ENCODE measurements at regions not wholly inside any gene's neighbourhood (a gene's known extent, or its start where the extent isn't known, plus 50 kb on each side); places are given as distances from the start of the nearest gene placed in this dataset.

DNA sequence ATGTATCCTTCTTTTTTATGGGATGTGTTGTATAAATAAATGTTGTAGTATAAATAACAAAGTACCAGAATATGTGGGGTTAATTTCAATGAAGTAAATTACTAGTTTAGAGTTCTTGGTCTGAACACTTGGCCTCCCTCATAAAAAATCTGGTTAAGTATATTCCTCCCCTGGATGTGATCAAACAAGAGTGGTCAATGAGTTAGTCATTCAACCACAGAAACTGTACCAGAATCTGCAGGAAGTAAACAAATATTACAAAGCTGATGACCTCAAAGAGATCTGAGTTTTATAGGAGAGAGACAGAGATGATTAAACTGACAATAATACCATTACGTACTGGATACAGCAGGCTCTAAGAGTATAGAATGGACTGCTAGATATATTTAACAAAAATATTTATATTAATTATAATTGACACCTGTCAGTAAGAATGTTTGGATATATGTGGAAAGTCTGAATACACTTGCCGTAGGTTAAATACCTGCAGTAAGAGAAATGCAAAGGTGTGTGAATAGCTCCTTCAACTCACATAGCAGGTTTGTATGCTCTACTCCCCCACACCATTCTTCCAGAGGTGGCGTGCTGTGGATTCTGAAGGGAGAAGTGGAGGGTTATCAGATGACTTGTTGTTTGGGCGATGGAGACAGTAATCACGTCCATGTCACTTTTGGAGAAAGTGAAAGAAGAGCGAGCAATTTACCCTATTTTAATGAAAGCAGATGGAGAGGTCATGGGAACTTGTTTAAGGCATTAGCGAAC lies 108.3 kb upstream of the LRATD1 start:
- no peak for DNase-seq (ENCODE audit: low spot score)

DNA sequence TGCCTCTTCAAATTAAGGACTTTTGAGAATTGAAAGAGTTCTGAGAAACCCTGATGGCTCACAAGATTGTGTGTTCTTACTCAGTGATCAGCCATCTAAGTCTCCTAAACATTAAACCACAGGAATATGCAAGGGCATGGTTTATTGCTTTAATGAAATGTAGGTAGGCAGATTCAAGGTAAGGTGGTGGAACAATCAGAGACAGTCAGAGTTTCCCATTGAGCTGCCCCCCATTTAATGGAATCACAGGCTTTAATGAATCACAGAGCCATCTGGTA lies 107.8 kb upstream of the LRATD1 start:
- no peak overlapping the region for H3K27ac Mint-ChIP-seq (ENCODE audit: unreplicated experiment)
- no peaks in the 10 kb centered on the region for H3K4me1 Mint-ChIP-seq (ENCODE audit: unreplicated experiment)
- H3K9me3 Mint-ChIP-seq (ENCODE audit: unreplicated experiment) = no peaks in the 10 kb centered on the region
- no peak for DNase-seq (ENCODE audit: low spot score)
- no peak overlapping the region for H3K4me3 Mint-ChIP-seq (ENCODE audit: unreplicated experiment)
- H3K36me3 Mint-ChIP-seq (ENCODE audit: low read depth, unreplicated experiment) = no peaks in the 10 kb centered on the region
- no peaks in the 10 kb centered on the region for H3K27me3 Mint-ChIP-seq (ENCODE audit: unreplicated experiment)
- TF ChIP-seq, protein P1, sequence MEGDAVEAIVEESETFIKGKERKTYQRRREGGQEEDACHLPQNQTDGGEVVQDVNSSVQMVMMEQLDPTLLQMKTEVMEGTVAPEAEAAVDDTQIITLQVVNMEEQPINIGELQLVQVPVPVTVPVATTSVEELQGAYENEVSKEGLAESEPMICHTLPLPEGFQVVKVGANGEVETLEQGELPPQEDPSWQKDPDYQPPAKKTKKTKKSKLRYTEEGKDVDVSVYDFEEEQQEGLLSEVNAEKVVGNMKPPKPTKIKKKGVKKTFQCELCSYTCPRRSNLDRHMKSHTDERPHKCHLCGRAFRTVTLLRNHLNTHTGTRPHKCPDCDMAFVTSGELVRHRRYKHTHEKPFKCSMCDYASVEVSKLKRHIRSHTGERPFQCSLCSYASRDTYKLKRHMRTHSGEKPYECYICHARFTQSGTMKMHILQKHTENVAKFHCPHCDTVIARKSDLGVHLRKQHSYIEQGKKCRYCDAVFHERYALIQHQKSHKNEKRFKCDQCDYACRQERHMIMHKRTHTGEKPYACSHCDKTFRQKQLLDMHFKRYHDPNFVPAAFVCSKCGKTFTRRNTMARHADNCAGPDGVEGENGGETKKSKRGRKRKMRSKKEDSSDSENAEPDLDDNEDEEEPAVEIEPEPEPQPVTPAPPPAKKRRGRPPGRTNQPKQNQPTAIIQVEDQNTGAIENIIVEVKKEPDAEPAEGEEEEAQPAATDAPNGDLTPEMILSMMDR (IDR thresholded peaks at IDR 0.05; ENCODE audit: unreplicated experiment) = no peak

More for the DNA sequence above, 108.3 kb upstream of the LRATD1 start:
- Mint-ChIP-seq H3K27me3 (ENCODE audit: unreplicated experiment) (no peaks in the 10 kb centered on the region), H3K27ac (ENCODE audit: unreplicated experiment) (no peak overlapping the region), H3K9me3 (ENCODE audit: unreplicated experiment) (no peaks in the 10 kb centered on the region), H3K36me3 (ENCODE audit: low read depth, unreplicated experiment) (no peaks in the 10 kb centered on the region), H3K4me3 (ENCODE audit: unreplicated experiment) (no peak overlapping the region), H3K4me1 (ENCODE audit: unreplicated experiment) (no peaks in the 10 kb centered on the region)
- TF ChIP-seq, protein P1 (IDR thresholded peaks at IDR 0.05; ENCODE audit: unreplicated experiment) = no peak

DNA sequence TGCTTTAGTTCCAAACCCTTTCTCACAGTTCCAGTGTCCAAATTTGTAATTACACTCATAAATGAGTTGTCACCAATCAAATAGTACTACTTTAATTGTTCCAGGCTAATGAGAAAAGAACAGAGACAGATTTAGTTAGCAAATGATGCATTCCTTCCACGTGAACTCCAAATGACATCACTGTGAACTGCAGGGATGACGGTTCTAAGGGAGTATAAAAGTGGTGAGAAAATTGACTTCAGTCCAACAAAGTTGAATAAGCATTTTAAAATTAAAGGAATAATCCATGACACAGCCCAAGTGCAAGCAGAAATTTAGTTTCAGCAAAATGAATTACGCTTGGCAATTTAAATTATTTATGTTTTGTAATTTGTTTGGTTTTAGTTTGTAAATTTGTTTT lies 102.0 kb upstream of the LRATD1 start:
- DNase-seq (ENCODE audit: low spot score) = no peak
- TF ChIP-seq, protein P1 (IDR thresholded peaks at IDR 0.05; ENCODE audit: unreplicated experiment) = no peak
- Mint-ChIP-seq H3K4me1 (ENCODE audit: unreplicated experiment) (no peaks in the 10 kb centered on the region), H3K27ac (ENCODE audit: unreplicated experiment) (no peak overlapping the region), H3K4me3 (ENCODE audit: unreplicated experiment) (no peak overlapping the region), H3K9me3 (ENCODE audit: unreplicated experiment) (no peaks in the 10 kb centered on the region), H3K27me3 (ENCODE audit: unreplicated experiment) (peaks cover 2% of the 10 kb centered on the region), H3K36me3 (ENCODE audit: low read depth, unreplicated experiment) (no peaks in the 10 kb centered on the region)

DNA sequence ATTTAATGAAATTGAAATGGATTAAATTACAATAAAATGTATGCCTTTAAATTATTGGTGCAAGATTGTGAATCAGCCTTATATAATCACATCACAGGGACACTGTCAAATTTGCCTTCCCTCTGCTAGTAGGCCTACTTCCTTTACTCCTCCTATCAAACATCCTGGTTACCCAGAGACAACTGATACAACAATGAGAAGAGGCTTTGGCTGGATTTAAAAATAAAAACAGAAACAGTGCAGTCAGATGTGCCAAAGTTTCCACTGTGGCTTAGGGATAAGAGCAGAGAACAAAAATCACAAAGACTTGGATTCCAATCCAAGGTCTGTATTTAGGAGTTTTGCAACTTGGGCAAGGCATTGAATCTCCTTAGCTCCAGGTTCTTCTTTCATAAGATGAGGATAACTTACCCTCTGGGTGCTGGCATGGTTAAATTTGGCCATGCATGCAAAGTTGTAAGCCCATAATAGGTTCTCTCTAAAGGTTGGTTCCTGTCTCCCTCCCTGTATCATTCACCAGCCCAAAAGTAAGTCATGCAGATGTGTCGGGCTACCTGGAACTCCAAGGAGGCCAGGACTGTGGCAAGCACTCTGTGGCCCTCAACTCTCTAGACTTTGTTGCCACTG lies 99.3 kb upstream of the LRATD1 start:
- no peak for DNase-seq (ENCODE audit: low spot score)
- H3K9me3 Mint-ChIP-seq (ENCODE audit: unreplicated experiment) = no peaks in the 10 kb centered on the region
- H3K4me1 Mint-ChIP-seq (ENCODE audit: unreplicated experiment) = no peaks in the 10 kb centered on the region
- H3K27me3 Mint-ChIP-seq (ENCODE audit: unreplicated experiment) = peaks cover 6% of the 10 kb centered on the region
- no peak overlapping the region for H3K4me3 Mint-ChIP-seq (ENCODE audit: unreplicated experiment)
- H3K36me3 Mint-ChIP-seq (ENCODE audit: low read depth, unreplicated experiment) = no peaks in the 10 kb centered on the region
- H3K27ac Mint-ChIP-seq (ENCODE audit: unreplicated experiment) = no peak overlapping the region
- TF ChIP-seq, protein P1 (IDR thresholded peaks at IDR 0.05; ENCODE audit: unreplicated experiment) = no peak

DNA sequence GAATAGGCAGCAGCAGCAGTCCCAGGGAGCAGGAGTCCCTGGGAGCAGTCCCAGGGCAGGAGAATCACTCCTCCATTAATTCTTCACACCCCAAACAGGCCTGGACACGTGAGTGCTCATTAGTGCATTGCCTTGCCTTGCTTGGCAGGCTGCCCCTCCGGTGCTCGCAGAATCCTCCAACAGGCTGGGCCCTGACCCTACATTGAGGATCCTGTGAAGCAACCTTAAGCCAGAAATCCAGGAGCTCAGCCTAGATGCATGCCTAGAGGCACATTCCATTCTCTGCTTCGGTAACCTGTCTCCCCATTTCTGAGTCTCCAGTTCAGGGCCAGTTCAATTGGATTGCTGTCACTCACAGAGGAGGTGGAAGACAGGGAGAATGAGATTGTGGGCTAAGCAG lies 97.4 kb upstream of the LRATD1 start:
- H3K4me3 Mint-ChIP-seq (ENCODE audit: unreplicated experiment) = no peak overlapping the region
- H3K27ac Mint-ChIP-seq (ENCODE audit: unreplicated experiment) = no peak overlapping the region
- H3K9me3 Mint-ChIP-seq (ENCODE audit: unreplicated experiment) = no peaks in the 10 kb centered on the region
- no peak for DNase-seq (ENCODE audit: low spot score)
- no peaks in the 10 kb centered on the region for H3K36me3 Mint-ChIP-seq (ENCODE audit: low read depth, unreplicated experiment)
- TF ChIP-seq, protein P1 (IDR thresholded peaks at IDR 0.05; ENCODE audit: unreplicated experiment) = no peak
- H3K27me3 Mint-ChIP-seq (ENCODE audit: unreplicated experiment) = peaks cover 6% of the 10 kb centered on the region
- H3K4me1 Mint-ChIP-seq (ENCODE audit: unreplicated experiment) = no peaks in the 10 kb centered on the region
